HG02759 (cell line): ENCODE measurements at regions not wholly inside any gene's neighbourhood (a gene's known extent, or its start where the extent isn't known, plus 50 kb on each side); places are given as distances from the start of the nearest gene placed in this dataset.
"Not testable (repeated sequence)": the region's sequence is repeated elsewhere in the genome, so short reads cannot be mapped to it uniquely, and the experiment has no call there.

Experiments used
- ATAC-seq: cut with Tn5 transposase; IDR thresholded peaks from one replicate; pipeline ENCODE4 v1.9.1; 2021; ENCODE audit warnings: mild to moderate bottlenecking, moderate library complexity; ENCODE audit not compliant: unreplicated experiment

- ATAC-seq = no peak
These were observed 1397.0 kb upstream of the ADGRL4 start for GRCh38 chr1:80403471-80403893.

GRCh38 chr1:80402625-80403024 is 1396.1 kb upstream of the ADGRL4 start:
- ATAC-seq = no peak

GRCh38 chr1:80401757-80402156 is 1395.2 kb upstream of the ADGRL4 start:
- no peak for ATAC-seq

GRCh38 chr1:80392529-80392928 is 1386.0 kb upstream of the ADGRL4 start:
- no peak for ATAC-seq

GRCh38 chr1:80385650-80386049 is 1379.1 kb upstream of the ADGRL4 start:
- ATAC-seq = no peak

- ATAC-seq = no peak
These were observed 1378.4 kb upstream of the ADGRL4 start for GRCh38 chr1:80384959-80385358.

GRCh38 chr1:80384083-80384830 is 1377.7 kb upstream of the ADGRL4 start:
- ATAC-seq = no peak

- no peak for ATAC-seq
These were observed 1369.1 kb upstream of the ADGRL4 start for GRCh38 chr1:80375662-80376061.

- ATAC-seq = no peak
These were observed 1368.6 kb upstream of the ADGRL4 start for GRCh38 chr1:80375109-80375508.

GRCh38 chr1:80369780-80370179 is 1363.2 kb upstream of the ADGRL4 start:
- ATAC-seq = no peak

- no peak for ATAC-seq
These were observed 1360.5 kb upstream of the ADGRL4 start for GRCh38 chr1:80367058-80367457.

- ATAC-seq = no peak
These were observed 1359.0 kb upstream of the ADGRL4 start for GRCh38 chr1:80365359-80366021.

- ATAC-seq = no peak
These were observed 1357.4 kb upstream of the ADGRL4 start for GRCh38 chr1:80363689-80364475.

GRCh38 chr1:80359666-80360065 is 1353.1 kb upstream of the ADGRL4 start:
- no peak for ATAC-seq

GRCh38 chr1:80349218-80349617 is 1342.7 kb upstream of the ADGRL4 start:
- no peak for ATAC-seq

- ATAC-seq = no peak
These were observed 1334.5 kb upstream of the ADGRL4 start for GRCh38 chr1:80341021-80341420.

- no peak for ATAC-seq
These were observed 1311.6 kb upstream of the ADGRL4 start for GRCh38 chr1:80318108-80318507.

GRCh38 chr1:80310703-80311245 is 1304.2 kb upstream of the ADGRL4 start:
- no peak for ATAC-seq

- ATAC-seq = no peak
These were observed 1298.9 kb upstream of the ADGRL4 start for GRCh38 chr1:80305466-80305865.

- ATAC-seq = no peak
These were observed 1287.3 kb upstream of the ADGRL4 start for GRCh38 chr1:80293818-80294217.

GRCh38 chr1:80288750-80289149 is 1282.2 kb upstream of the ADGRL4 start:
- not testable (repeated sequence) for ATAC-seq
